ENCODE measurements at regions not wholly inside any gene's neighbourhood (a gene's known extent, or its start where the extent isn't known, plus 50 kb on each side); places are given as distances from the start of the nearest gene placed in this dataset.

DNA sequence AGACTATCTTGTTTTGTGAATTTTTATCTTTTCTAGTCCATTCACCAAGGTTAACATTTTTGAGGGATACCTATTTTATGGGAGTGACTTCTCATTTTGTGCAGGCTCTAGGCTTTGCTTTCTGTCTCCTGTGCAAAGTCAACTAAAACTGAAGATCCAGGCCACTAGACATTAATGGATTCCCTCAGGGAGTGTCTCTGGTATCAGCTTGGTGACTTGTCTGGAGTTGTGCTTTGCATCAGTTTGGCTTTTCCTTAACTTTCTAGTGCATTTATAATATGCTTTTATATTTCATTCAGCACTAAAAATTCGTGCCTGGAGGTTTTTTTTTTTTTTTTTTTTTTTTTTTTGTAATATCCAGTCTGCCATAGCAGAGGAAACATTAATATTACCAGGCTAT lies 144.2 kb downstream of the YIPF5 start:
- TF ChIP-seq, protein P1, sequence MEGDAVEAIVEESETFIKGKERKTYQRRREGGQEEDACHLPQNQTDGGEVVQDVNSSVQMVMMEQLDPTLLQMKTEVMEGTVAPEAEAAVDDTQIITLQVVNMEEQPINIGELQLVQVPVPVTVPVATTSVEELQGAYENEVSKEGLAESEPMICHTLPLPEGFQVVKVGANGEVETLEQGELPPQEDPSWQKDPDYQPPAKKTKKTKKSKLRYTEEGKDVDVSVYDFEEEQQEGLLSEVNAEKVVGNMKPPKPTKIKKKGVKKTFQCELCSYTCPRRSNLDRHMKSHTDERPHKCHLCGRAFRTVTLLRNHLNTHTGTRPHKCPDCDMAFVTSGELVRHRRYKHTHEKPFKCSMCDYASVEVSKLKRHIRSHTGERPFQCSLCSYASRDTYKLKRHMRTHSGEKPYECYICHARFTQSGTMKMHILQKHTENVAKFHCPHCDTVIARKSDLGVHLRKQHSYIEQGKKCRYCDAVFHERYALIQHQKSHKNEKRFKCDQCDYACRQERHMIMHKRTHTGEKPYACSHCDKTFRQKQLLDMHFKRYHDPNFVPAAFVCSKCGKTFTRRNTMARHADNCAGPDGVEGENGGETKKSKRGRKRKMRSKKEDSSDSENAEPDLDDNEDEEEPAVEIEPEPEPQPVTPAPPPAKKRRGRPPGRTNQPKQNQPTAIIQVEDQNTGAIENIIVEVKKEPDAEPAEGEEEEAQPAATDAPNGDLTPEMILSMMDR (IDR thresholded peaks at IDR 0.05): no peak
- TF ChIP-seq EZH2 (IDR thresholded peaks at IDR 0.05; ENCODE audit: borderline replicate concordance, insufficient read depth, low read depth, low read length, poor library complexity, severe bottlenecking): no peak
